IMR-90 (cell line): ENCODE measurements at regions not wholly inside any gene's neighbourhood (a gene's known extent, or its start where the extent isn't known, plus 50 kb on each side); places are given as distances from the start of the nearest gene placed in this dataset.

Experiments used
- ATAC-seq: fragments of 200-7000 bp; cut with Tn5 transposase; 2 replicates; pipeline ENCODE4 v1.9.1; 2020; ENCODE audit warnings: low read depth, mild to moderate bottlenecking, moderate library complexity
- BruUV-seq: library from RNA; stranded (reverse); fragments of 400-500 nt; replicated peaks from 2 replicates; lab custom pipeline; 2021; lab: Mats Ljungman, UMichigan
- CTCF ChIA-PET: fragments of 300-600 bp; formaldehyde crosslinking; extraction: SDS; loops from one replicate; lab custom pipeline; 2021; ENCODE audit warnings: antibody characterized with exemption; lab: Yijun Ruan, JAX
- POLR2A ChIA-PET: fragments of 300-600 bp; sonication (Branson Sonifier 250); formaldehyde crosslinking; loops from one replicate; lab custom pipeline; 2022; ENCODE audit warnings: antibody characterized with exemption; ENCODE audit not compliant: unreplicated experiment; lab: Charles Lee
- DNase-seq: peaks from one replicate; pipeline ENCODE4 v3.0.0; 2013
- H2AFZ ChIP-seq: replicated peaks from 2 replicates; pipeline ENCODE3; 2013; ENCODE audit warnings: low read length, mild to moderate bottlenecking; ENCODE audit not compliant: poor library complexity
- H2AK5ac ChIP-seq: 2 replicates; pipeline ENCODE4 v1.6.1; 2013; ENCODE audit warnings: low read depth, low read length, inconsistent platforms
- H2AK9ac ChIP-seq: replicated peaks from 2 replicates; pipeline ENCODE3; 2013; ENCODE audit warnings: mild to moderate bottlenecking, low read depth, low read length, moderate library complexity; ENCODE audit not compliant: poor library complexity
- H2BK120ac ChIP-seq: 2 replicates; pipeline ENCODE4 v1.6.1; 2013; ENCODE audit warnings: low read depth, low read length, inconsistent platforms
- H2BK15ac ChIP-seq: 3 replicates; pipeline ENCODE4 v1.6.1; 2013; ENCODE audit warnings: low read depth, low read length, inconsistent platforms
- H2BK20ac ChIP-seq: 2 replicates; pipeline ENCODE4 v1.6.1; 2013; ENCODE audit warnings: low read depth, mild to moderate bottlenecking, inconsistent platforms, low read length, moderate library complexity
- H2BK5ac ChIP-seq: 2 replicates; pipeline ENCODE4 v1.6.1; 2013; ENCODE audit warnings: mild to moderate bottlenecking, low read depth, low read length, inconsistent platforms; ENCODE audit not compliant: poor library complexity, severe bottlenecking
- H3K14ac ChIP-seq: replicated peaks from 2 replicates; pipeline ENCODE4 v1.6.1; 2013; ENCODE audit warnings: low read depth, low read length, inconsistent platforms
- H3K18ac ChIP-seq: 2 replicates; pipeline ENCODE4 v1.6.1; 2013; ENCODE audit warnings: low read depth, low read length, control low read depth
- H3K23ac ChIP-seq: 2 replicates; pipeline ENCODE4 v1.6.1; 2013; ENCODE audit warnings: low read depth, low read length, inconsistent platforms
- H3K27ac ChIP-seq: 2 replicates; pipeline ENCODE4 v1.5.1; 2013; ENCODE audit warnings: mild to moderate bottlenecking, control low read depth, low read length; ENCODE audit not compliant: insufficient read depth
- H3K27me3 ChIP-seq: 2 replicates; pipeline ENCODE4 v1.6.1; 2013; ENCODE audit warnings: low read length; ENCODE audit not compliant: control insufficient read depth, insufficient read depth
- H3K36me3 ChIP-seq: 2 replicates; pipeline ENCODE4 v1.6.1; 2013; ENCODE audit warnings: low read length, mixed read lengths; ENCODE audit not compliant: control insufficient read depth, insufficient read depth
- H3K4ac ChIP-seq: 2 replicates; pipeline ENCODE4 v1.6.1; 2013; ENCODE audit warnings: low read depth, low read length, inconsistent platforms
- H3K4me1 ChIP-seq: 2 replicates; pipeline ENCODE4 v1.6.1; 2013; ENCODE audit warnings: low read length, mixed read lengths; ENCODE audit not compliant: control insufficient read depth, insufficient read depth
- H3K4me2 ChIP-seq: 2 replicates; pipeline ENCODE4 v1.6.1; 2013; ENCODE audit warnings: low read depth, mild to moderate bottlenecking, control low read depth, low read length, moderate library complexity
- H3K4me3 ChIP-seq: 2 replicates; pipeline ENCODE4 v1.5.1; 2013; ENCODE audit warnings: low read depth, mild to moderate bottlenecking, control low read depth, low read length, moderate library complexity; ENCODE audit not compliant: insufficient read depth
- H3K56ac ChIP-seq: 2 replicates; pipeline ENCODE4 v1.6.1; 2013; ENCODE audit warnings: low read length, inconsistent platforms; ENCODE audit not compliant: insufficient read depth; ENCODE audit errors: extremely low read depth
- H3K79me1 ChIP-seq, 2 experiments: 2 replicates each; pipeline ENCODE4 v1.6.1; 2013; ENCODE audit warnings: low read length in 2 of 2, inconsistent platforms in 1 of 2, low read depth in 1 of 2
- H3K9ac ChIP-seq: 2 replicates; pipeline ENCODE4 v1.6.1; 2013; ENCODE audit warnings: low read depth, low read length, control low read depth
- H3K9me1 ChIP-seq: 2 replicates; pipeline ENCODE4 v1.6.1; 2013; ENCODE audit warnings: low read length, inconsistent platforms; ENCODE audit not compliant: insufficient read depth
- H3K9me3 ChIP-seq: 2 replicates; pipeline ENCODE4 v1.6.1; 2013; ENCODE audit warnings: low read length; ENCODE audit not compliant: control insufficient read depth, insufficient read depth
- H4K20me1 ChIP-seq: 2 replicates; pipeline ENCODE4 v1.6.1; 2013; ENCODE audit warnings: low read length, inconsistent platforms; ENCODE audit not compliant: insufficient read depth
- H4K5ac ChIP-seq: 2 replicates; pipeline ENCODE4 v1.6.1; 2013; ENCODE audit warnings: mild to moderate bottlenecking, low read depth, low read length, control low read depth
- H4K8ac ChIP-seq, 2 experiments: 2 replicates each; pipeline ENCODE4 v1.6.1; 2013; ENCODE audit warnings: low read depth in 2 of 2, low read length in 2 of 2, control low read depth in 1 of 2, inconsistent platforms in 1 of 2
- H4K91ac ChIP-seq: 2 replicates; pipeline ENCODE4 v1.6.1; 2013; ENCODE audit warnings: low read depth, low read length, inconsistent platforms; ENCODE audit not compliant: insufficient read depth
- BHLHE40 ChIP-seq: fragments of 150-350 bp; IDR thresholded peaks from 2 replicates; pipeline ENCODE4 v1.6.1; 2016; ENCODE audit warnings: mild to moderate bottlenecking, low read depth, low read length
- CEBPB ChIP-seq: IDR thresholded peaks from 2 replicates; pipeline ENCODE4 v1.6.1; 2012; ENCODE audit warnings: low read depth, low read length, improper control_type of control experiment
- CHD1 ChIP-seq: IDR thresholded peaks from 2 replicates; pipeline ENCODE4 v1.6.1; 2012; ENCODE audit warnings: low read depth, low read length, improper control_type of control experiment
- CTCF ChIP-seq: conservative IDR thresholded peaks from 2 replicates; pipeline ENCODE4 v1.5.1; 2012; ENCODE audit warnings: mild to moderate bottlenecking, low read depth, low read length, improper control_type of control experiment
- ELK1 ChIP-seq: fragments of 150-350 bp; IDR thresholded peaks from 2 replicates; pipeline ENCODE4 v1.6.1; 2016; ENCODE audit warnings: low read depth, mild to moderate bottlenecking, low read length, moderate library complexity, borderline replicate concordance
- FOS ChIP-seq: fragments of 150-350 bp; IDR thresholded peaks from 2 replicates; pipeline ENCODE4 v1.6.1; 2016; ENCODE audit warnings: low read depth, low read length
- MAFK ChIP-seq: IDR thresholded peaks from 2 replicates; pipeline ENCODE4 v1.6.1; 2012; ENCODE audit warnings: low read depth, low read length, improper control_type of control experiment
- MAZ ChIP-seq: IDR thresholded peaks from 2 replicates; pipeline ENCODE4 v1.6.1; 2012; ENCODE audit warnings: low read depth, mild to moderate bottlenecking, low read length, improper control_type of control experiment, moderate library complexity, borderline replicate concordance
- MXI1 ChIP-seq: IDR thresholded peaks from 2 replicates; pipeline ENCODE4 v1.6.1; 2012; ENCODE audit warnings: low read depth, mild to moderate bottlenecking, low read length, moderate library complexity, borderline replicate concordance
- NFE2L2 ChIP-seq: fragments of 150-350 bp; IDR thresholded peaks from 2 replicates; pipeline ENCODE4 v1.6.1; 2016; ENCODE audit warnings: low read depth, mild to moderate bottlenecking, low read length
- POLR2A ChIP-seq: IDR thresholded peaks from 2 replicates; pipeline ENCODE4 v1.6.1; 2012; ENCODE audit warnings: mild to moderate bottlenecking, low read depth, low read length
- RAD21 ChIP-seq: IDR thresholded peaks from 2 replicates; pipeline ENCODE4 v1.6.1; 2012; ENCODE audit warnings: low read length, improper control_type of control experiment
- RCOR1 ChIP-seq: IDR thresholded peaks from 2 replicates; pipeline ENCODE4 v1.6.1; 2012; ENCODE audit warnings: mild to moderate bottlenecking, low read length, improper control_type of control experiment; ENCODE audit not compliant: insufficient replicate concordance
- RFX5 ChIP-seq: IDR thresholded peaks from 2 replicates; pipeline ENCODE4 v1.8.0; 2012; ENCODE audit warnings: low read depth, mild to moderate bottlenecking, low read length, moderate library complexity
- SMC3 ChIP-seq: fragments of 150-350 bp; IDR thresholded peaks from 2 replicates; pipeline ENCODE4 v1.6.1; 2016; ENCODE audit warnings: low read depth, mild to moderate bottlenecking, antibody characterized with exemption, low read length, moderate library complexity
- USF2 ChIP-seq: fragments of 150-350 bp; IDR thresholded peaks from 2 replicates; pipeline ENCODE4 v1.6.1; 2017; ENCODE audit warnings: mild to moderate bottlenecking, antibody characterized with exemption, low read length, low read depth
- WGBS, 2 experiments: methylation state at CpG; one replicate each; pipeline versions ENCODE4 v1.1.5 to v1.1.7; 2013; ENCODE audit warnings: missing lambda C conversion rate in 2 of 2; ENCODE audit not compliant: insufficient read length in 1 of 2; ENCODE audit errors: extremely low coverage in 2 of 2; 5-methylcytosine and 5-hydroxymethylcytosine counted together
- dilution Hi-C: fragments of 300-500 bp; cut with HindIII; formaldehyde crosslinking; loops from one replicate; pipeline ENCODE4 v1.14.3; 2018; ENCODE audit warnings: low sequenced_read_pairs; ENCODE audit not compliant: unreplicated experiment
- in situ Hi-C: fragments of 300-500 bp; cut with MboI; formaldehyde crosslinking; loops from 3 replicates; pipeline ENCODE4 v1.14.3; 2019; ENCODE audit warnings: low sequenced_read_pairs, inconsistent platforms, mixed read lengths
- intact Hi-C: fragments of 100-400 bp; cut with micrococcal nuclease; formaldehyde crosslinking; loops from 2 replicates; pipeline ENCODE4 v1.10.0; 2022

- H3K14ac ChIP-seq: no peak overlapping the region
- H3K9me1 ChIP-seq: no peaks in the 10 kb centered on the region
- ATAC-seq (no peak), DNase-seq (no peak)
- no peaks in the 10 kb centered on the region for H3K27me3 ChIP-seq
- intact Hi-C loops: no loop called here
- H4K91ac ChIP-seq: no peak overlapping the region
- H2BK5ac ChIP-seq: no peak overlapping the region
- in situ Hi-C loops: no loop called here
- peaks cover 17% of the 10 kb centered on the region for H3K9me3 ChIP-seq
- no peak overlapping the region for H2BK20ac ChIP-seq
- no peak overlapping the region for H3K4me3 ChIP-seq
- no peak overlapping the region for H4K8ac ChIP-seq
- WGBS, 2 experiments: 0% methylated on average over 1 of the region's 2 CpGs; no CpG with 5 or more reads in 1 of the 2 experiments
- H2AK9ac ChIP-seq: no peak overlapping the region
- H2AK5ac ChIP-seq: no peak overlapping the region
- H4K5ac ChIP-seq: no peak overlapping the region
- no peak overlapping the region for H3K4me2 ChIP-seq
- TF ChIP-seq ELK1 (no peak), RAD21 (no peak), MXI1 (no peak), MAFK (no peak), SMC3 (no peak), CHD1 (no peak), RFX5 (no peak), POLR2A (no peak), FOS (no peak), CTCF (no peak), CEBPB (no peak), BHLHE40 (no peak), USF2 (no peak), NFE2L2 (no peak), MAZ (no peak), RCOR1 (no peak)
- dilution Hi-C loops: no loop called here
- POLR2A ChIA-PET: no interaction called here
- H3K36me3 ChIP-seq: no peaks in the 10 kb centered on the region
- CTCF ChIA-PET: no interaction called here
- no peak overlapping the region for H3K9ac ChIP-seq
- H3K56ac ChIP-seq: no peak overlapping the region
- no peaks in the 10 kb centered on the region for H4K20me1 ChIP-seq
- no peak overlapping the region for H3K18ac ChIP-seq
- no peak overlapping the region for H3K4ac ChIP-seq
- no peak overlapping the region for H3K23ac ChIP-seq
- no peaks in the 10 kb centered on the region for H3K4me1 ChIP-seq
- no TSS peak for BruUV-seq
- no peak overlapping the region for H2BK120ac ChIP-seq
- no peak overlapping the region for H3K27ac ChIP-seq
- H2BK15ac ChIP-seq: no peak overlapping the region
- H3K79me1 ChIP-seq: no peaks in the 10 kb centered on the region
- no peak overlapping the region for H2AFZ ChIP-seq
These were observed 390.4 kb upstream of the CELF4 start for GRCh38 chr18:37956020-37956419.
